Suprapubic skin (tissue), 4 donors: ENCODE measurements at regions not wholly inside any gene's neighbourhood (a gene's known extent, or its start where the extent isn't known, plus 50 kb on each side); places are given as distances from the start of the nearest gene placed in this dataset.

Source experiments
- POLR2A ChIP-seq, 2 donors: fragments of 450-650 bp; IDR thresholded peaks; one replicate each; pipeline ENCODE4 v1.6.1; 2017; ENCODE audit warnings: antibody characterized with exemption in 2 of 2, mild to moderate bottlenecking in 2 of 2, moderate library complexity in 2 of 2
- POLR2AphosphoS5 ChIP-seq, 3 donors: sonication (generic); formaldehyde crosslinking; IDR thresholded peaks; one replicate each; pipeline ENCODE4 v1.6.1; 2017; ENCODE audit warnings: antibody characterized with exemption in 3 of 3
- TF ChIP-seq, protein P1 (sequence below), 2 donors: fragments of 200-600 bp in 1 of 2; fragments of 450-650 bp in 1 of 2; sonication (generic) in 1 of 2; IDR thresholded peaks; one replicate each; pipeline ENCODE4 v1.5.1; 2016 to 2019; ENCODE audit warnings: antibody characterized with exemption in 2 of 2, mild to moderate bottlenecking in 1 of 2, moderate library complexity in 1 of 2

DNA sequence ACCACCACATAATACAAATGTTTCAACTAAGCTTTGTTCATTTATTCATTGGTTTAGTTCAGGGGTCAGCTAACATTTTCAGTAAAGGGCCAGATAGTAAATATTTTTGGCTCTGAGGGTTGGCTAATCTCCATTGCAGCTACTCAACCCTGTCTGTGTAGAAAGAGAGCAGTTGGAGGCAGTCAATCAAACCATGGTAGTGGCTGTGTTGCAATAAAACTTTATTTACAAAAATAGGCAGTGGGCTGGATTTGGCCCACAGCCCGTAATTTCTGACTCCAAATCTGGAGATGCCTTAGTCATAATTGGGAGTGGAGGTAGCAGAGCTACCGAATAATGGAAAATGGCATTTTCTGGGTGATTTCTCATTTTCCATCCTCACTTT, 242.5 kb upstream of the ZFP64 start:
- TF ChIP-seq, protein P1, sequence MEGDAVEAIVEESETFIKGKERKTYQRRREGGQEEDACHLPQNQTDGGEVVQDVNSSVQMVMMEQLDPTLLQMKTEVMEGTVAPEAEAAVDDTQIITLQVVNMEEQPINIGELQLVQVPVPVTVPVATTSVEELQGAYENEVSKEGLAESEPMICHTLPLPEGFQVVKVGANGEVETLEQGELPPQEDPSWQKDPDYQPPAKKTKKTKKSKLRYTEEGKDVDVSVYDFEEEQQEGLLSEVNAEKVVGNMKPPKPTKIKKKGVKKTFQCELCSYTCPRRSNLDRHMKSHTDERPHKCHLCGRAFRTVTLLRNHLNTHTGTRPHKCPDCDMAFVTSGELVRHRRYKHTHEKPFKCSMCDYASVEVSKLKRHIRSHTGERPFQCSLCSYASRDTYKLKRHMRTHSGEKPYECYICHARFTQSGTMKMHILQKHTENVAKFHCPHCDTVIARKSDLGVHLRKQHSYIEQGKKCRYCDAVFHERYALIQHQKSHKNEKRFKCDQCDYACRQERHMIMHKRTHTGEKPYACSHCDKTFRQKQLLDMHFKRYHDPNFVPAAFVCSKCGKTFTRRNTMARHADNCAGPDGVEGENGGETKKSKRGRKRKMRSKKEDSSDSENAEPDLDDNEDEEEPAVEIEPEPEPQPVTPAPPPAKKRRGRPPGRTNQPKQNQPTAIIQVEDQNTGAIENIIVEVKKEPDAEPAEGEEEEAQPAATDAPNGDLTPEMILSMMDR (IDR thresholded peaks at IDR 0.05) = no peak
- TF ChIP-seq POLR2A (IDR thresholded peaks at IDR 0.05) (no peak), POLR2AphosphoS5 (IDR thresholded peaks at IDR 0.05) (no peak)
